ENCODE measurements at regions not wholly inside any gene's neighbourhood (a gene's known extent, or its start where the extent isn't known, plus 50 kb on each side); places are given as distances from the start of the nearest gene placed in this dataset.
A peak's percentile ranks its signal among the peaks of the same experiment; 100 is the strongest.

GRCh38 chr10:78432583-78432982 lies 398.9 kb downstream of the RPS24 start:
- Histone ChIP-seq H3K9ac (ENCODE audit: low read length) (no peak overlapping the region), H3K9me3 (ENCODE audit: low read length) (no peaks in the 10 kb centered on the region), H3K4me1 (ENCODE audit: insufficient read depth, low read length) (peaks cover 13% of the 10 kb centered on the region), H4K20me1 (ENCODE audit: low read length) (no peaks in the 10 kb centered on the region), H3K27me3 (ENCODE audit: low read length) (peaks cover 39% of the 10 kb centered on the region), H3K4me3 (ENCODE audit: low read length) (no peak overlapping the region), H3K27ac (ENCODE audit: low read length) (no peak overlapping the region), H2AFZ (ENCODE audit: low read length) (peak overlapping the region; percentile 36), H3K4me2 (ENCODE audit: low read length) (peak overlapping the region; percentile 10), H3K36me3 (ENCODE audit: low read depth, low read length) (no peaks in the 10 kb centered on the region), H3K79me2 (ENCODE audit: low read length) (no peaks in the 10 kb centered on the region), H3F3A (ENCODE audit: low read length, unreplicated experiment) (no peaks in the 10 kb centered on the region), H3K9me2 (replicated peaks; ENCODE audit: low read length) (no peaks in the 10 kb centered on the region)
- intact Hi-C loops (cut with micrococcal nuclease), result loop anchor here (1.0 to 5.0 kb wide), 5 partner anchors 89 to 763 kb away; partner anchors contain the start of gene ZMIZ1
- TF ChIP-seq EZH2phosphoT487 (IDR thresholded peaks at IDR 0.05; ENCODE audit: borderline replicate concordance, low read length) (no peak), CTCF (conservative IDR thresholded peaks at IDR 0.05; ENCODE audit: low read depth, low read length) (peak; percentile 78)
- peak; percentile 79 for ATAC-seq
- BruUV-seq (replicated peaks), result no TSS peak
- POLR2A ChIA-PET (ENCODE audit: unreplicated experiment), result no interaction called here
- CTCF ChIA-PET, result interaction anchor here (1.0 to 1.6 kb wide), 2 partner anchors 16 to 225 kb away, joined by 3 to 6 read pairs; no protein-coding TSS in a partner anchor
- DNase-seq, result peak; percentile 69

- H3K4me1 ChIP-seq (ENCODE audit: insufficient read depth, low read length), result peaks cover 13% of the 10 kb centered on the region
- H2AFZ ChIP-seq (ENCODE audit: low read length), result peak overlapping the region; percentile 36
- H3K36me3 ChIP-seq (ENCODE audit: low read depth, low read length), result no peaks in the 10 kb centered on the region
- H3K27me3 ChIP-seq (ENCODE audit: low read length), result peaks cover 34% of the 10 kb centered on the region
- no peaks in the 10 kb centered on the region for H3K9me2 ChIP-seq (replicated peaks; ENCODE audit: low read length)
- no peaks in the 10 kb centered on the region for H3K79me2 ChIP-seq (ENCODE audit: low read length)
- POLR2A ChIA-PET (ENCODE audit: unreplicated experiment), result no interaction called here
- TF ChIP-seq CTCF (conservative IDR thresholded peaks at IDR 0.05; ENCODE audit: low read depth, low read length) (no peak), EZH2phosphoT487 (IDR thresholded peaks at IDR 0.05; ENCODE audit: borderline replicate concordance, low read length) (no peak), EZH2 (IDR thresholded peaks at IDR 0.05; ENCODE audit: low read length, unreplicated experiment) (no peak)
- no peak overlapping the region for H3K4me3 ChIP-seq (ENCODE audit: low read length)
- no peak overlapping the region for H3K9ac ChIP-seq (ENCODE audit: low read length)
- H3K9me3 ChIP-seq (ENCODE audit: low read length), result no peaks in the 10 kb centered on the region
- CTCF ChIA-PET, result interaction anchor here (1.6 kb wide), 1 partner anchor 224 kb away, joined by 6 read pairs; no protein-coding TSS in a partner anchor
- peak; percentile 32 for ATAC-seq
- no peaks in the 10 kb centered on the region for H3F3A ChIP-seq (ENCODE audit: low read length, unreplicated experiment)
- H3K4me2 ChIP-seq (ENCODE audit: low read length), result peak overlapping the region; percentile 10
- peak; percentile 65 for DNase-seq
- intact Hi-C loops (cut with micrococcal nuclease), result loop anchor here (5.0 kb wide), 1 partner anchor 634 kb away; the partner anchor contains the start of gene ZMIZ1
- H3K27ac ChIP-seq (ENCODE audit: low read length), result no peak overlapping the region
- H4K20me1 ChIP-seq (ENCODE audit: low read length), result no peaks in the 10 kb centered on the region
- no TSS peak for BruUV-seq (replicated peaks)
Observed at GRCh38 chr10:78433076-78433595, 399.5 kb downstream of the RPS24 start.

All from PC-3 (cell line).